HEK293 (cell line): ENCODE measurements at regions not wholly inside any gene's neighbourhood (a gene's known extent, or its start where the extent isn't known, plus 50 kb on each side); places are given as distances from the start of the nearest gene placed in this dataset.

Experiments used
- CTCF ChIA-PET: fragments of 350-600 bp; formaldehyde crosslinking; extraction: SDS; loops from one replicate; lab custom pipeline; 2021; ENCODE audit warnings: antibody characterized with exemption; lab: Yijun Ruan, JAX
- POLR2A ChIA-PET: fragments of 300-600 bp; formaldehyde crosslinking; extraction: SDS; loops from one replicate; lab custom pipeline; 2020; ENCODE audit warnings: antibody characterized with exemption, inconsistent platforms; lab: Yijun Ruan, JAX
- H3K27ac ChIP-seq: fragments of 200-500 bp; sonication (Bioruptor generic); 2 replicates; pipeline ENCODE4 v1.5.1; 2014; ENCODE audit warnings: low read depth, low read length, control low read depth, inconsistent platforms; ENCODE audit errors: extremely low read depth
- H3K36me3 ChIP-seq, 2 experiments: fragments of 200-500 bp in 1 of 2; sonication (Bioruptor generic) in 1 of 2; 1 replicate in 1 of 2; 2 replicates in 1 of 2; pipeline ENCODE4 v1.5.1; 2014 to 2017; ENCODE audit warnings: inconsistent platforms in 2 of 2, low read length in 2 of 2; ENCODE audit not compliant: control insufficient read depth in 2 of 2, insufficient read depth in 1 of 2
- H3K4me1 ChIP-seq: fragments of 200-500 bp; sonication (Bioruptor generic); 2 replicates; pipeline ENCODE4 v1.5.1; 2014; ENCODE audit warnings: mild to moderate bottlenecking, low read length, inconsistent platforms; ENCODE audit not compliant: control insufficient read depth, insufficient read depth
- H3K4me3 ChIP-seq: 2 replicates; pipeline ENCODE4 v1.5.1; 2011; ENCODE audit warnings: low read depth, mild to moderate bottlenecking, control low read depth, low read length, moderate library complexity
- H3K9me3 ChIP-seq: fragments of 200-500 bp; sonication (Bioruptor generic); 2 replicates; pipeline ENCODE4 v1.5.1; 2014; ENCODE audit warnings: low read depth, low read length, inconsistent platforms; ENCODE audit not compliant: control insufficient read depth, insufficient read depth
- GFI1B ChIP-seq: fragments of 450-650 bp; formaldehyde crosslinking; IDR thresholded peaks from 2 replicates; pipeline ENCODE4 v1.5.1; 2016; ENCODE audit warnings: missing biosample characterization, missing genetic modification characterization
- HIC1 ChIP-seq: fragments of 450-650 bp; formaldehyde crosslinking; IDR thresholded peaks from 2 replicates; pipeline ENCODE4 v1.5.1; 2016; ENCODE audit warnings: missing biosample characterization, missing genetic modification characterization
- KLF7 ChIP-seq: fragments of 450-650 bp; formaldehyde crosslinking; IDR thresholded peaks from 2 replicates; pipeline ENCODE4 v1.5.1; 2016; ENCODE audit warnings: missing biosample characterization, missing genetic modification characterization, borderline replicate concordance
- SP7 ChIP-seq: fragments of 450-650 bp; formaldehyde crosslinking; IDR thresholded peaks from 2 replicates; pipeline ENCODE4 v1.5.1; 2016; ENCODE audit warnings: missing biosample characterization, missing genetic modification characterization
- TRIM28 ChIP-seq: IDR thresholded peaks from 2 replicates; pipeline ENCODE4 v1.6.1; 2011; ENCODE audit warnings: low read length, control low read depth, borderline replicate concordance
- YY1 ChIP-seq: fragments of 450-650 bp; formaldehyde crosslinking; IDR thresholded peaks from 2 replicates; pipeline ENCODE4 v1.5.1; 2018; ENCODE audit warnings: missing biosample characterization, missing genetic modification characterization
- ZEB2 ChIP-seq: fragments of 450-650 bp; formaldehyde crosslinking; IDR thresholded peaks from 2 replicates; pipeline ENCODE4 v1.5.1; 2016; ENCODE audit warnings: missing biosample characterization, missing genetic modification characterization
- ZIC2 ChIP-seq: fragments of 450-650 bp; formaldehyde crosslinking; IDR thresholded peaks from 2 replicates; pipeline ENCODE4 v1.5.1; 2016; ENCODE audit warnings: missing biosample characterization, missing genetic modification characterization
- ZNF121 ChIP-seq: fragments of 450-650 bp; formaldehyde crosslinking; IDR thresholded peaks from 2 replicates; pipeline ENCODE4 v1.5.1; 2016; ENCODE audit warnings: missing biosample characterization, missing genetic modification characterization
- ZNF133 ChIP-seq: fragments of 450-650 bp; formaldehyde crosslinking; IDR thresholded peaks from 2 replicates; pipeline ENCODE4 v1.5.1; 2016; ENCODE audit warnings: missing biosample characterization, missing genetic modification characterization
- ZNF202 ChIP-seq: fragments of 450-650 bp; formaldehyde crosslinking; IDR thresholded peaks from 2 replicates; pipeline ENCODE4 v1.5.1; 2016; ENCODE audit warnings: missing biosample characterization, missing genetic modification characterization, borderline replicate concordance
- ZNF513 ChIP-seq: fragments of 450-650 bp; IDR thresholded peaks from 2 replicates; pipeline ENCODE4 v1.5.1; 2018; ENCODE audit warnings: missing biosample characterization, missing genetic modification characterization
- ZNF549 ChIP-seq: fragments of 450-650 bp; IDR thresholded peaks from 2 replicates; pipeline ENCODE4 v1.5.1; 2018; ENCODE audit warnings: missing biosample characterization, missing genetic modification characterization, mild to moderate bottlenecking, inconsistent platforms, moderate library complexity
- ZNF624 ChIP-seq: fragments of 450-650 bp; formaldehyde crosslinking; IDR thresholded peaks from 2 replicates; pipeline ENCODE4 v1.5.1; 2017; ENCODE audit warnings: missing biosample characterization, missing genetic modification characterization
- ZSCAN23 ChIP-seq: fragments of 450-650 bp; formaldehyde crosslinking; IDR thresholded peaks from 2 replicates; pipeline ENCODE4 v1.5.1; 2016; ENCODE audit warnings: missing biosample characterization, missing genetic modification characterization
- TF ChIP-seq, protein P1 (sequence below): fragments of 450-650 bp; formaldehyde crosslinking; IDR thresholded peaks from 2 replicates; pipeline ENCODE4 v1.5.1; 2016; ENCODE audit warnings: missing biosample characterization, missing genetic modification characterization
- TF ChIP-seq, protein P2 (sequence below): fragments of 450-650 bp; formaldehyde crosslinking; IDR thresholded peaks from 2 replicates; pipeline ENCODE4 v1.5.1; 2016; ENCODE audit warnings: missing biosample characterization, missing genetic modification characterization, borderline replicate concordance
- TF ChIP-seq, protein P3 (sequence below): fragments of 450-650 bp; formaldehyde crosslinking; IDR thresholded peaks from 2 replicates; pipeline ENCODE4 v1.5.1; 2016; ENCODE audit warnings: missing biosample characterization, missing genetic modification characterization, low read depth

- Histone ChIP-seq H3K4me1 (no peaks in the 10 kb centered on the region), H3K4me3 (no peak overlapping the region), H3K36me3 (no peaks in the 10 kb centered on the region), H3K9me3 (no peaks in the 10 kb centered on the region), H3K27ac (no peak overlapping the region)
- no peak for TF ChIP-seq GFI1B (tag by site-specific recombination)
- TF ChIP-seq ZNF549: no peak
- TF ChIP-seq ZNF624: no peak
- TF ChIP-seq, protein P1, sequence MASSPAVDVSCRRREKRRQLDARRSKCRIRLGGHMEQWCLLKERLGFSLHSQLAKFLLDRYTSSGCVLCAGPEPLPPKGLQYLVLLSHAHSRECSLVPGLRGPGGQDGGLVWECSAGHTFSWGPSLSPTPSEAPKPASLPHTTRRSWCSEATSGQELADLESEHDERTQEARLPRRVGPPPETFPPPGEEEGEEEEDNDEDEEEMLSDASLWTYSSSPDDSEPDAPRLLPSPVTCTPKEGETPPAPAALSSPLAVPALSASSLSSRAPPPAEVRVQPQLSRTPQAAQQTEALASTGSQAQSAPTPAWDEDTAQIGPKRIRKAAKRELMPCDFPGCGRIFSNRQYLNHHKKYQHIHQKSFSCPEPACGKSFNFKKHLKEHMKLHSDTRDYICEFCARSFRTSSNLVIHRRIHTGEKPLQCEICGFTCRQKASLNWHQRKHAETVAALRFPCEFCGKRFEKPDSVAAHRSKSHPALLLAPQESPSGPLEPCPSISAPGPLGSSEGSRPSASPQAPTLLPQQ (tag by site-specific recombination): no peak
- no peak for TF ChIP-seq SP7
- TF ChIP-seq, protein P2, sequence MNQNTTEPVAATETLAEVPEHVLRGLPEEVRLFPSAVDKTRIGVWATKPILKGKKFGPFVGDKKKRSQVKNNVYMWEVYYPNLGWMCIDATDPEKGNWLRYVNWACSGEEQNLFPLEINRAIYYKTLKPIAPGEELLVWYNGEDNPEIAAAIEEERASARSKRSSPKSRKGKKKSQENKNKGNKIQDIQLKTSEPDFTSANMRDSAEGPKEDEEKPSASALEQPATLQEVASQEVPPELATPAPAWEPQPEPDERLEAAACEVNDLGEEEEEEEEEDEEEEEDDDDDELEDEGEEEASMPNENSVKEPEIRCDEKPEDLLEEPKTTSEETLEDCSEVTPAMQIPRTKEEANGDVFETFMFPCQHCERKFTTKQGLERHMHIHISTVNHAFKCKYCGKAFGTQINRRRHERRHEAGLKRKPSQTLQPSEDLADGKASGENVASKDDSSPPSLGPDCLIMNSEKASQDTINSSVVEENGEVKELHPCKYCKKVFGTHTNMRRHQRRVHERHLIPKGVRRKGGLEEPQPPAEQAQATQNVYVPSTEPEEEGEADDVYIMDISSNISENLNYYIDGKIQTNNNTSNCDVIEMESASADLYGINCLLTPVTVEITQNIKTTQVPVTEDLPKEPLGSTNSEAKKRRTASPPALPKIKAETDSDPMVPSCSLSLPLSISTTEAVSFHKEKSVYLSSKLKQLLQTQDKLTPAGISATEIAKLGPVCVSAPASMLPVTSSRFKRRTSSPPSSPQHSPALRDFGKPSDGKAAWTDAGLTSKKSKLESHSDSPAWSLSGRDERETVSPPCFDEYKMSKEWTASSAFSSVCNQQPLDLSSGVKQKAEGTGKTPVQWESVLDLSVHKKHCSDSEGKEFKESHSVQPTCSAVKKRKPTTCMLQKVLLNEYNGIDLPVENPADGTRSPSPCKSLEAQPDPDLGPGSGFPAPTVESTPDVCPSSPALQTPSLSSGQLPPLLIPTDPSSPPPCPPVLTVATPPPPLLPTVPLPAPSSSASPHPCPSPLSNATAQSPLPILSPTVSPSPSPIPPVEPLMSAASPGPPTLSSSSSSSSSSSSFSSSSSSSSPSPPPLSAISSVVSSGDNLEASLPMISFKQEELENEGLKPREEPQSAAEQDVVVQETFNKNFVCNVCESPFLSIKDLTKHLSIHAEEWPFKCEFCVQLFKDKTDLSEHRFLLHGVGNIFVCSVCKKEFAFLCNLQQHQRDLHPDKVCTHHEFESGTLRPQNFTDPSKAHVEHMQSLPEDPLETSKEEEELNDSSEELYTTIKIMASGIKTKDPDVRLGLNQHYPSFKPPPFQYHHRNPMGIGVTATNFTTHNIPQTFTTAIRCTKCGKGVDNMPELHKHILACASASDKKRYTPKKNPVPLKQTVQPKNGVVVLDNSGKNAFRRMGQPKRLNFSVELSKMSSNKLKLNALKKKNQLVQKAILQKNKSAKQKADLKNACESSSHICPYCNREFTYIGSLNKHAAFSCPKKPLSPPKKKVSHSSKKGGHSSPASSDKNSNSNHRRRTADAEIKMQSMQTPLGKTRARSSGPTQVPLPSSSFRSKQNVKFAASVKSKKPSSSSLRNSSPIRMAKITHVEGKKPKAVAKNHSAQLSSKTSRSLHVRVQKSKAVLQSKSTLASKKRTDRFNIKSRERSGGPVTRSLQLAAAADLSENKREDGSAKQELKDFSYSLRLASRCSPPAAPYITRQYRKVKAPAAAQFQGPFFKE (tag by site-specific recombination): no peak
- TF ChIP-seq KLF7: no peak
- TF ChIP-seq, protein P3, sequence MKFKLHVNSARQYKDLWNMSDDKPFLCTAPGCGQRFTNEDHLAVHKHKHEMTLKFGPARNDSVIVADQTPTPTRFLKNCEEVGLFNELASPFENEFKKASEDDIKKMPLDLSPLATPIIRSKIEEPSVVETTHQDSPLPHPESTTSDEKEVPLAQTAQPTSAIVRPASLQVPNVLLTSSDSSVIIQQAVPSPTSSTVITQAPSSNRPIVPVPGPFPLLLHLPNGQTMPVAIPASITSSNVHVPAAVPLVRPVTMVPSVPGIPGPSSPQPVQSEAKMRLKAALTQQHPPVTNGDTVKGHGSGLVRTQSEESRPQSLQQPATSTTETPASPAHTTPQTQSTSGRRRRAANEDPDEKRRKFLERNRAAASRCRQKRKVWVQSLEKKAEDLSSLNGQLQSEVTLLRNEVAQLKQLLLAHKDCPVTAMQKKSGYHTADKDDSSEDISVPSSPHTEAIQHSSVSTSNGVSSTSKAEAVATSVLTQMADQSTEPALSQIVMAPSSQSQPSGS: peak; percentile 85
- CTCF ChIA-PET: interaction anchor here (0.6 kb wide), 1 partner anchor 180 kb away, joined by 3 read pairs; no protein-coding TSS in a partner anchor
- POLR2A ChIA-PET: no interaction called here
Observed at GRCh38 chr3:23748398-23749110, 57.2 kb upstream of the UBE2E1 start.

GRCh38 chr3:23749609-23750008 lies 56.1 kb upstream of the UBE2E1 start:
- TF ChIP-seq ZSCAN23 (tag by site-specific recombination): no peak
- 0 out of 2 replicates have a peak, but pooled peaks have one; percentile 27 for TF ChIP-seq ZIC2
- TF ChIP-seq, all 188 proteins: peak for 1
- H3K27ac ChIP-seq: no peak overlapping the region
- H3K4me1 ChIP-seq: no peaks in the 10 kb centered on the region
- ChIA-PET POLR2A (no interaction called here), CTCF (no interaction called here)
- H3K36me3 ChIP-seq: no peaks in the 10 kb centered on the region
- no peak overlapping the region for H3K4me3 ChIP-seq
- H3K9me3 ChIP-seq: no peaks in the 10 kb centered on the region

DNA sequence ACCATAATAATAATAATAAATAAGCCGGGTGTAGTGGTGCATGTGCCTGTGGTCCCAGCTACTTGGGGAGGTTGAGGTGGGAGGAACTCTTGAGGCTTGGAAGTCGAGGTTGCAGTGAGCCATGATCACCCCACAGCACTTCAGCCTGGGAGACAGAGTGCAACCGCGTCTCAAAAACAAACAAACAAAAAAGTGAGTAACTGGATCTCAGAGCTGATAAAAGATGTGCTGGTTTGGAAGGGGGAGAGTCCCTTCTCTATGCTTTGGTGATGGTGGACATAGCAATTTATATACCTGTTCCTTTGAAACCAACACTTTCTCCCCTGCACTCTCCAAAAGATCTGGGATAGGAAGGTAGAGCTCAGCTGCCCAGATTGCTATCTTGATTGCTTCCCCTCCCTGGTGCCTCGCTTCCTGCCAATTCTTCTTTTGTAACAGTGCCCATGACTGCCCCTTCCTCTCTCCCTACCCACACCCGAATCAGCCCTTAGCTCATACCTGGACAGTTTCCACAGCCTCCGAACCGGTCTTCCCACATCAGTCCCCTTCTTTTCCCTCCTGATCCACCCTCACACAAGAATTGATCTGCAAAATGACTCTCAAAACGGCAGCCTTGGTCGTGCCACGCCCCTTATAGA lies 55.1 kb upstream of the UBE2E1 start:
- CTCF ChIA-PET: interaction anchor here (1.5 kb wide), 1 partner anchor 10 kb away, joined by 7 read pairs; no protein-coding TSS in a partner anchor
- POLR2A ChIA-PET: no interaction called here
- TF ChIP-seq YY1 (tag by site-specific recombination) (no peak), HIC1 (no peak), ZNF202 (tag by site-specific recombination) (no peak), ZNF513 (tag by site-specific recombination) (no peak), ZNF121 (tag by site-specific recombination) (no peak), ZEB2 (no peak), ZNF133 (tag by site-specific recombination) (no peak), GFI1B (tag by site-specific recombination) (0 out of 2 replicates have a peak, but pooled peaks have one; percentile 10), TRIM28 (no peak)

More for the DNA sequence above, 55.1 kb upstream of the UBE2E1 start:
- Histone ChIP-seq H3K36me3 (no peaks in the 10 kb centered on the region), H3K4me1 (no peaks in the 10 kb centered on the region), H3K9me3 (no peaks in the 10 kb centered on the region), H3K4me3 (no peak overlapping the region), H3K27ac (no peak overlapping the region)
